ENCODE measurements at regions not wholly inside any gene's neighbourhood (a gene's known extent, or its start where the extent isn't known, plus 50 kb on each side); places are given as distances from the start of the nearest gene placed in this dataset.
"Not testable (repeated sequence)": the region's sequence is repeated elsewhere in the genome, so short reads cannot be mapped to it uniquely, and the experiment has no call there.

DNA sequence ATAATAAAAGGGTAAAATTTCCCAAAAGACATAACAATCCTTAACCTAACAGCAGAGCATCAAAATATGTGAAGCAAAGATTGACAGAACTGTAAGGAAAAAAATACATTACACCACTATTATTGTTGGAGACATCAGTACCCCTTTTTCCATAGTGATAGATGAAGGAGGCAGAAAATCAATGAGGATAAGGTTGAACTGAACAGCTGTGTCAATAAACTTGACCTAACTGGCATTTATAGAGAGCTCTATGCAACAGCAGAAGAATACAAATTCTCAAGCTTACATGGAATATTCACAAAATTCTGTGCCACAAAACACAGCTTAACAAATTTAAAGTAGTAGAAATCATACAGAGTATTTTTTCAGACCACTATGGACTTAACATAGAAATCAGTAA, 195.0 kb upstream of the ELAC2 start:
- no peak for DNase-seq (ENCODE audit: low read depth in 3 of 3)

DNA sequence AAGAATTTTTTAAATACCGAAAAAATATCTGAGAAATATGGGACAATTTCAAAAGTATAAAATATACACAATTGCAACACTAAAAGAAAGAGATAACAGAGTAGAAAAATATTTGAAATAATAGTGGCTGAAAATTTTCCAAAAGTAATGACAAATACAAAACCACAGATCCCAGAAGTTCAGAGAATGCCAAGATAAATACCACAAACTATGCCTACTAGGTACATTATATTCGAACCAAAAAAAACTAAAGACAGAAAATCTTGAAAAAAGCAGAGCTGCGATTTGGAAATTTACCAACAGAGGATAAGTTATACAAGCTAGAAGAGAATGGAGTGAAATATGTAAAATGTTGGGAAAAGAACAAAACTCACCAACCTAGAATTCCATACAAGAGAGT, 191.3 kb upstream of the ELAC2 start:
- DNase-seq (ENCODE audit: low read depth in 3 of 3) = no peak

DNA sequence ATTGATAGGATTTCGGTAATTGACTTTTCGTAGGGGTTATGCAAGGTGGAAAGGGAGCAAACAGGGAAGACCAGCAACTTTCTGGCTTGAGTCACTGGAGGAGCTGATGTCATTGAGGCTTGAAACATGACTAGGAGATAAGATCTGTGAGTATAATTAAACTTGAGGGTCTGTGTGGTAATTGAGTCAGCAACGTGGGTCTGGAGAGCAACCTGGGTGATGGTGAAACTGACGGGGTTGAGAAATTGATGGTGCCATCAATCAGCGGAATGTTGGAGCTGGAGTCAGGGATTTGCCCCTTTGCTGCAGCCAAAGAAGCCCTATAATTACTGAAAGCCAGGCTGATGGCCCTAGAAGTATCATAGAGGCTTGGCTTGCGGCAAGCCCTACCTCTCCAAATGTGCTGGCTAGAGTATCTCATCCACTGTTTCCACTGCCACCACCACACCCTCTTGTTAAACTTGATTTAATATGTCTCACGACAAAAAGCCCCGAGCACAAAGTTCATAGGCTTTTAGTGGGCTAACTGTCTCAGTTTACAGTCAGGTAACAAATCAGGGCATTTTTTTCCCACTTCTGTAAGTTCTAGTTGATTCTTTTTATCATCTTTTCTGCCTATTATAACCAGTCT, 186.9 kb upstream of the ELAC2 start:
- no peak for DNase-seq (ENCODE audit: low read depth in 3 of 3)

DNA sequence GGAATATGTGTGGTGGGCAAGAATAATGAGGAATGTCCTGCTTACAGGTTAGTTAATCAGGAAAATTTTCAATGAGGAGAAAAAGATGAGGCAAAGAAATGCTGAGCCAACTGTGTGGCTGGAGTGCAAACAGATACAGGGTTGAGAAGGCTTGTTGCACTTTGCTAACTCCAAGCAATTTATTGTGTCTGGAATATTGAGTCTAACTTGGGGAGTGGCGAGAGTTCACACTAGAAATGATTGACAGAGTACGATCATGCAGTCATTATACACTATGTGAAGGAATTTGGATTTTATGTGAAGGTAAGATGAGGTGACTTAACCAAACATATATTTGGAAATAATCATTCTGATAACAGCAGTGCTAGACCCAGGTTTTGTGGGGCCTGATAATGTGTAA, 185.0 kb upstream of the ELAC2 start:
- no peak for DNase-seq (ENCODE audit: low read depth in 3 of 3)

DNA sequence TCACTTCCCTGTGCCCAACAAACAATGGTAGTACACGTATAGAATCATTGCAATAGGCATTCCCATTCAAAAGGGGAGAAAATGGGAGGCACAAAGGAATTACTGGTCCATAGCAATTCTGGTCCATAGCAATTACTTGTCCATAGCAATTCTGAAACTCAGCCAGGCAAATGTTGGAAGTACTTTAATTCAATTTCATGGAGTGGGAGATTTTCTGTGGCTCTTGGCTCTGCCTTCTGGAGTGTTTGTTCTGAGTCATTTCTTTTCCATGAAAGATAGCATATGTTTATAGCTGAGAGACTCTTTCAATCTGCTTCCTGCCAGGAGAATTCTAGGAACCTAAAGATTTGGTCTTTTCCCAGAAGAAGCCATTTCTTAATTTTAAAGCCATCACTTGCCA, 182.8 kb upstream of the ELAC2 start:
- no peak for DNase-seq (ENCODE audit: low read depth in 3 of 3)

DNA sequence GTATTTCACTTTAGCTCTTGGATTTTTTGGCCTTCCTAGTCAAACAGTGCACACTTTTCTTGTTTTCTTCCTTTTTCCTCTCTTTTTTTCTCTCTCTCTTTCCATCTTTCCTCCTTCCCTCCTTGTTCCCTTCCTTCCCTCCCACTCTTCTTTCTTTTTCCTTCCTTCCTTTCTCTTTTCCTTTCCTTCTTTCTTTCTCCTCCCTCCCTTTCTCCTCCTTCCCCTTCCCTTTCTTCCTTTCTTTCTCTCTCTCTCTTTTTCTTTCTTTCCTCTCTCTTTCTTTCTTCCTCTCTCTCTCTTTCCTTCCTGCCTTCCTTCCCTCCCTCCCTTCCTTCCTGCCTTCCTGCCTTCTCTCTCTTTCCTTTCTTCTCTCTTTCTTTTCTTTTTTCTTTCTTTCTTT, 181.6 kb upstream of the ELAC2 start:
- DNase-seq (ENCODE audit: low read depth in 3 of 3) = no peak

DNA sequence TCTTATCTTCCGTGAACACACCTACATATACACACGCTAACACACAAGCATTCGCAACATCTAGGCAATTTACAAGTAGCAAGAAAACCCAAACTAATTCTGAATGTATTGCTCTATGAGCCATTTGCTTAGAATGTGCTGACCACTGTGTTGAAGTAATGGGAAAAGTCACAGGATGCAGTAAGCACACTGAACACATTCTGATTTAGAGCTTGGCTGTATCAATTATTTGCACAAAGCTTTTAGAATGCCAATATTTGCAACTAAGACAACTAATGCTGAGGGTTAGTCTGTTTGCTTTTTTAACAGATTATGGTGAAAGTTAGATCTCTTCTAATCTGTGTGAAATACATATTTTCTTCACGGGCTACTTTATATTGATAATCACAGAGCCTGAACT, 179.8 kb upstream of the ELAC2 start:
- DNase-seq (ENCODE audit: low read depth in 3 of 3) = no peak

DNA sequence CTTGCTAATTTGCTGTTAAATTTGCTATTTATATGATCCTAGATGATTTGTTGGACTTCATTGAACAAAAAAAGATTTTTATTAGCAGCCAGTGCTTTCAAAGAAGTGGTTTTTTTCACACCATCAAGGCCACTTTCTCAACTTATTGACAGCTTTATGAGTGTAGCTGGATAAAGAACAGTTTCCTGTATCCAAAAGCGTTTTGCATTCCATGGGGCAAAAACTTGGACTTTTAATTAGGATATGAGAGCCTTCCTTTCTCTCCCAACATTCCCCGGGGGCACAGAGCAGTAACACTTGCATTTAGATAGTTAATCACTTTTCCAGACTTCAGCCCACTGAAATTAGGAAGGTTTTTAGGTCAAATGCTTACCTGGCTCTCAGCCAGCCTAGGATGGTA, 177.1 kb upstream of the ELAC2 start:
- no peak for DNase-seq (ENCODE audit: low read depth in 3 of 3)

DNA sequence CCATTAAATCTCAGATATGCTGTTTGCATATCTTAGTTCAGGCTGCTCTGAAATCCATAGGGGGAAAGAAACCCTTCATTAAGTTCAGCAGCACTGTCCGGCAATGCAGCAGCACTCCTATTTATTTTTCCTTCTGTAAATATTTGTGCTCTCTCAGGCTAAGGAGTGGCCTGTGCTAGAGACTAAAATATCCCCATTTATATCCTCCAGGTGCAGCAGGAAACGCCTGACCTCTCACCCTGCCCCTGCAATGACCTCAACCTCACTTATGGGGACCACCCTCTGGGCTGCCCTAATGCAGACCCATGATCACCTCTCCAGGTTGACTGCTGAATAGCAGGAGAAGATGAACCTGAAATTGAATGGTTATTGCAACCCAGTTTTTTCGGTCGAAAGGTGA, 165.0 kb upstream of the ELAC2 start:
- DNase-seq (ENCODE audit: low read depth in 3 of 3) = no peak

DNA sequence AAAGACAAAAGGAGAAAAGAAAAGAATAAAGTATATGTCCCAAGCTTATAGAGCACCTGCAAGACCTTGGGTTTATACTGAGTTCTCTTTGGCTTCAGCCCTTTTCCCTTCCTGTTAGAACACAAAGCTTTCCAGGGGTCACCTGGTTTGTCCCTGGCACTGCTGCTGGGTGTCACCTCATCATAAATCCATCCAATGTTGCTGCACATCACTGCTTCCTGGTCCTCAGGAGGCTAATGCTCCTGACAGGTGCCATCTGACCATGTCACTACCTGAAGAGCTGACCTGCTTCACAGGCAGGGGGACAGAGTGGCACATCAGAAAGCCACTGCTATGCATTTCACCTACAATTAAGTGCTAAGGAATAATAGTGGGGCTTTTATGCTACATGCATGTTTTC, 164.6 kb upstream of the ELAC2 start:
- no peak for DNase-seq (ENCODE audit: low read depth in 3 of 3)

DNA sequence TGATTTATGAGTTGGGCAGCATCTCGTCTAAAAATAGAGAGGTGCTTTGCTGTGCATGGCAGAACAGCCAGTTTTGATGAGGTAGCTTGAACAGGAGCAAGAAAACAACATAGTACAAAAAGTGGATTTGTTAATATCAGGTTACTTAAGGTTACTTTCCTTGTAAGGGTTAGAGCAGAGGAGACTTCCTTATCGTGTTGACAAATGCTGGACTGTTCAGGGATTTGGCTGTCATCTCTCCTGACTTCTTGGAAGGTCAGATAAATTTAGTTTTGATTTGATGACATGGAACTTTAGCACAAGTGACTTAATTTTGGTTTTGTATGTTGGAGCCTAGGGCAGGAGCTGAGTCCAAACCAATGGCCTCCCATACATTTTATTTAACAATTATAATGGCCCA, 163.9 kb upstream of the ELAC2 start:
- no peak for DNase-seq (ENCODE audit: low read depth in 3 of 3)

DNA sequence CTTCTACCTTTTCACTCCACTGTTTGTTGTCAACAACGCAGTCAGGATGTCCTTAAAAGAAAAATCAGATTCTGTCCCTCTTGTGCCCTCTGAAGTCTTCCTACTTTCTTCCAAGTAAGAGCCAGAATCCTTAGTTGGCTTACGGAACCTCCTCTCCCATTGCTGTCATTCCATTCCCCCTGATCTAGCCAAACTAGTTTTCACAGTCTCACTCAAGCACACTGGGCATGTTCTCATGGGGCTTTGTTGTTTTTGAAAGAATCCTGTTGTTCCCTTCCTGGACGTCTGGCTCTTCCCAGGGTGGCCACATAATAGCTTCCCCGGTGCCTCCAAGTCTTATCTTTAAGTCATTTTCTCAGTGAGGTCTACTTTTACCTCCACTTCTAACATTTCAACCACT, 158.6 kb upstream of the ELAC2 start:
- DNase-seq (ENCODE audit: low read depth in 3 of 3) = no peak

DNA sequence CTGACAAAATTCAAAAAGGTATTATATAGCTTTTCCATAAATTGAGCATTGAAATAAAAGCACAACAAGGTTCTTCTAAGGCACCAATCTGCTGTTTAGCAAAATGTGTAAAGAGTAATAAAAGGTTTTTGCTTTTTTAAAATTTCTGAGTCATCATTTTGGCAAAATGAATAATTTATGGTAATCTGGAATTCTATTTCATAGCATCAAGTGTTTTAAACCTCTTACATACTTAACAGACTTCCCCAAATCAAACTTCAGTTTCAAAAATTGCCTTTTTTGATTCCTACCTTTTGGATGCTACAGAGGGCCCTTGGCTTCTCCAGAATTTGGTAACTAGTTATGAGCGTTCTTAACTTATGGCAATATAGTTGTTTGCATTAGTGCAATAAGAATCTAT, 154.0 kb upstream of the ELAC2 start:
- no peak for DNase-seq (ENCODE audit: low read depth in 3 of 3)

DNA sequence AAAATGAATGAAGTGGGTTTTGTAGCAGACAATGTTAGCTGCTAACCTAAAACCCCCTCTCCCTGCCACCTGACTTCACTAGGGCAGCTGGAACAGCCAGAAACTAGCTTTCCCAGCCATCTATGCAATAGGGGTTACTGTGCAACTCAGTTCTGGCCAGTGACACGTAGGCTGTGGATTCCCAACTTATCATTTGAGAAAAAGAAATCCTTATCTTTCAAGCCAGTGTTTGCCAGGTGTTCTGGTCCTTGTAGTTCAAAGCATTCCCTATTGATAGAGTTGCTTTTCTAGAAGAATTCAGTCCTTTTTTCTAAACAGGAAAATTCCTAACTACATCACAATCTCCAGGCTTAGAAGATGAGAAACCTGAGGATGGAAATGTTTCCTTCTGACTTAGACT, 144.5 kb upstream of the ELAC2 start:
- no peak for DNase-seq (ENCODE audit: low read depth in 3 of 3)

DNA sequence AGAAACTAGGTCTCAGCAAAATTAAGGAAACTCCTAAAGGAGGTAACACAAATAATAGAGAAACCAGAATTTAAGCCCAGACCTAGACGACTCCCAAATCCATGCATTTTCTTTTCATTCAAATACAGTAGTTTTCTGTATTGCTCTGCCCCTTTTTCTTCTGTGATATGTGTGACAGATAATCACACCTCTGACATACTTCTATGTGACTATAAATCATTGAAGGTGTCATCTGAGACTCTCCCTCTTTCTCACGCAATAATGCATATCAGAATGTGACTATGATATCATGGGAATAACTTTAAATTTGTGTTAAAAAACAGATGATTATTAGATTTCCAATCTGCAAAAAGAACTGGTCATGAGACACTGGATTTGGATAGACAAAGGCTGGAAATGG, 143.0 kb upstream of the ELAC2 start:
- no peak for DNase-seq (ENCODE audit: low read depth in 3 of 3)

DNA sequence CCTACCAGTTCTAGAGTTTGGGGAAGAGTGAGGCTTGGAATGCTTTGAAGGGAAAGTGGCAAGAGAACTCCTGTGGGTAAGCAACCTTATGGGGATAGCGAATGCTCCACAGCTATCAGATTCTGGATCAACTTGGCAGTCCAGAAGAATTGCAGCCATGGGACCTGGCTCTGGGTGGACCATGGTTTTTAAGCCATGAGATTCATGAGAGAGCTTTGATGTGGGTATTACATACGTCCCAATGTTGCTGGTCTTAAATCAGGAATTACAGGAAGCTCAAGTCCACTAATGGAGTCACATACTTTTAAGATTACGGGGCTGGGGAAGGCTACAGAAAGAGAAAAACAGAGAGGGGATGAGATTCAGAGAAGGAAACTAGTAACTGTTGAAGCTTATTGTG, 142.5 kb upstream of the ELAC2 start:
- DNase-seq (ENCODE audit: low read depth in 3 of 3) = no peak

DNA sequence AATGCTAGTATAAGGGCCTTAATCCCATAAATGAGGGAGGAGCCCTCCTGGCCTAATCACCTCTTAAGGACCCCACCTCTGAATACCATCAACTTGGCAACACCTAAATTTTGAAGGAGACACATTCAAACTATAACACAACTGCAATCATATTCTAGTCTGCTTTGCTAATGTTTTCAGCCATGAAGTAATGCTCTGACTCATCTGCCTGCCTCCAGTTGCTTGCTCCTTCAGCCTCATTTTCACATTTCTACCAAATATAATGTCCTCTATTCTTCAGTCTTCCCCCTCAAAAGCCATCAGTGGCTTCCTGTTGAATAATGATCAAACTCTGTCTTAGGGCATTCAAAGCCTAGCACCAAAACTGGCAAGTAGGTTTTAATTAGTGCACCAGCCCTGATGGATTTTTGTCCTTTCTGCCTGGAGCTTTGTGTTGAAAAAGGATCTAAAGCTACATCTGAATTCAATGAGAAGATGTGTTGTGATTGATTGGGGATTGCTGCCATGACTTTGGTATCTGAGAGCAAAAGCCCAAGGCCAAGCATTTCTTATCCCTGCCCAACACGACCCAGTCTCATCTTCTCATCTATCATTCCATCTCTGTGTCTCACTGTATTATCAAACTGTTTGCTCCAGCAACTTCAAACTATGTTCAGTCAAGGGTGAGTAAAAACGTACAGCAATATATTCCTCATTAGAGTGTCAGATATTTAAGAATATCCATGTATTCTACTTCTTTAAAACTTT, 140.8 kb upstream of the ELAC2 start:
- DNase-seq (ENCODE audit: low read depth in 3 of 3) = no peak

DNA sequence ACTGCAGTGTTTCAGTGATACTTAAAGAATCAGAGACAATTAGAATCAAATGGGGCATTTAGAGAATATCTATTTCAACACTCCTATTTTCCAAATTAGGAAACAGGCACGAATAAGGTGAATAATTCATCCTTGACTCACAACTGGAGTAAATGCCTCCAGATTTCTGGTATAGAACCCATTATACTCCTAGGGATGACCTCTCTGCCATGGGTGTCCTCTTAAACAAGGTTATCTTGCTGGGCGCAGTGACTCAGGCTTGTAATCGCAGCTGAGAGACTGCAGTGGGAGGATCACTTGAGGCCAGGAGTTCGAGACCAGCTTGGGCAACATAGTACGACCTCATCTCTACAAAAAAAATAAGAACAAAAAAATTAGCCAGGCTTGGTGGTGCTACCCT, 139.8 kb upstream of the ELAC2 start:
- DNase-seq (ENCODE audit: low read depth in 3 of 3) = no peak

DNA sequence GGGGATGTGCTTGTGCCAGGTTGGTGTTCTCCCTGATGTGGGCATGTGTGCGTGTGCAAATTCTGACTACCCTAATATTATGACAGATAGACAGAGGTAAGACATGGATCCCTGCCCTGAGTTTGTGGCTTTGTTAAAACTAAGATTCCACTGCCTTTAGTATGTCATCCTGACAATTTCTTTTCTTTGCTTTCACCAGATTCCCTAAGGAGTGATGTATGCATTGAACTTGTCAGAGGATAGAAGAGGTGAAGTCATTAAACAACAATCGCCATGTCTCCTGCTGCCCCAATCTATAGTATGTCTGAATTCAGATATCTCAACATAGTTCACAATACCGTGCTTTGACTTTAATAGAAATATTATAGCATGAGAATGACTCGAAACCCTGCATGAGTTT, 137.1 kb upstream of the ELAC2 start:
- DNase-seq (ENCODE audit: low read depth in 3 of 3) = no peak

DNA sequence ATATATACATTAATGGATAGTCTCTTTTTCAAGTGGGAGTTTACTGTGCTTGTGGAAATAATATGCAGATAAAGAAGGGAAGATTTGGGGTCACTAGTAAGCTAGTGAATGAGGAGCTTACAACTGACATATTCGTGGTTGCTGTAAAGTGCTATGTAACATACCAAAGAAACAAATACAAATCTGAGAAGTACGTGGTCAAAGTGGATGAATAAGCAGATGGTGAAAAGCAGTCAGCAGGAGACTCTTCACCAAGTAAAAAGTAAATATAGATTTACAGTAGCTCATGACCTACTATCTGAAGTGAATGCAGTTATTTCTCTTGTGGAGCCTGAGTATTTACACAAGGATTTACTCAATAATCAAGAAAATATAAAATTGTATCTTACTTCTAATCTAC, 136.6 kb upstream of the ELAC2 start:
- DNase-seq (ENCODE audit: low read depth in 3 of 3) = no peak

DNA sequence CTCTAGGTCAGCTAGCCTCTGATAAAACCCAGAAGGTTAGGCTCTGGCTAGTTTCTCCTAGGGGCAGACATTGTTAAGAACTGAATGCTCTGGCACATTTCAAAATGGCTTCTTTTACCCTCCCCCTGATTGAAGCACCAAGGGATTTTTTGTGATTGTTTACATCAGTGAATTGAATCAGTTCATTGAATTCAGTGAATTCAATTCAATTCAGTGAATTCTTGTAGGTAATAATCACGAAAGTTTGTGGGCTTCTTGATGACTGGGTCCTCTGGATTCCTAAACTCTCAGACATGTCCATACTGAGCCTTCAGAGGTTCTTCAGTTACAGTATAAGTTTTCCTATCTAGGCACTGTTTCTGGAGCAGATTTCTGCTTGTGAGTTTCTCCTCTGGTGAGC, 135.2 kb upstream of the ELAC2 start:
- DNase-seq (ENCODE audit: low read depth in 3 of 3) = no peak

DNA sequence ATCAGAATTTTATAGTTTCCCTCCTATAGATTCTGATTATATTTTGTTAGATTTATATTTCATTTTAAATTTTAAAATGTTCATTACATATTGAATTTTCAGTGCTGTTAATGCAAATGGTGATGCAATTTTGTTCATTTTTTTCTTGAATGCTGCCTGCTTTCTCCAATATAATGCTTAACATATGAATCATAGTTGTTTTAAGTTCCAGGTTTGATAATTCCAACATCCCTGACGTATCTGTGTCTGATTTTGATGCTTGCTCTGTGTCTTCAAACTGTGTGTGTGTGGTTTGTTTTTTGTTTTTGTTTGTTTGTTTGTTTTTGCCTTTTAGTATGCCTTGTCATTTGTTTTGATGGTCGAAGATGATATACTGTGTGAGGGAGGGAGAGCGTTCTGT, 134.7 kb upstream of the ELAC2 start:
- DNase-seq (ENCODE audit: low read depth in 3 of 3) = no peak

DNA sequence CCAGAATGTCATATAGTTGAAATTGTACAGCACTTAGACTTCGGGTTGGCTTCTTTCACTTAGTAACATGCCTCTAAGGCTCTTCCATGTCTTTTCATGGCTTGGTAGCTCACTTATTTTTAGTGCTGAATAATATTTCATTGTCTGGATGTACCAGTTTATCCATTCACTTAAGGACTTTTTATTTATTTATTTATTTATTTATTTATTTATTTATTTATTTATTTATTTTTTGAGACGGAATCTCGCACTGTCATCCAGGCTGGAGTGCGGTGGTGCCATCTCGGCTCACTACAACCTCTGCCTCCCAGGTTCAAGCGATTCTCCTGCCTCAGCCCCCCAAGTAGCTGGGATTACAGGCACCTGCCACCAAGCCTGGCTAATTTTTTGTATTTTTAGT, 132.9 kb upstream of the ELAC2 start:
- DNase-seq (ENCODE audit: low read depth in 3 of 3) = not testable (repeated sequence)

DNA sequence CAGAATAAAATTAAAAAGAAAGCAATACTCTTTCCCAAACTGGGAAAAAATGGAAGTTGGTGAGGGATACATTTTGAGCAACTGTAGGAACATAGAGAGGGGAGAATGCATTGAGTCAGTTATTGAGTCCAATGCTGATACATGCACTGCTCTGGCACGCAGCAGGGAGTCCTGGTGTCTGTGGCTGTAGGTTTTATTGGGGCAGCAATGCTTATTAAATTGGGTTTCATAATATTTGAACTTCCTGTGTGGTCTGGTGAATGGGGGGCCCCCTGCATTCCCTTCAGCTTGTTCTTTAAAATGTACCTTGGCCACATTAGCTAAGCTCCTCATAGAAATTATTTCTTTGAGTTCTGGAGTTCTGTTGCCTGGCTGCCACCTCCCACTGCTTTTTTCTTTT, 125.2 kb upstream of the ELAC2 start:
- no peak for DNase-seq (ENCODE audit: low read depth in 3 of 3)

All from stimulated activated CD4-positive, alpha-beta T cell treated with anti-CD3 and anti-CD28 coated beads, TNF-alpha, amount 100 ng/mL, for 48 hours (primary cell).